Globus pallidus (tissue), 1 donor: ENCODE measurements at regions not wholly inside any gene's neighbourhood (a gene's known extent, or its start where the extent isn't known, plus 50 kb on each side); places are given as distances from the start of the nearest gene placed in this dataset.
A peak's percentile ranks its signal among the peaks of the same experiment; 100 is the strongest.

Experiments used
- DNase-seq: peaks from one replicate; pipeline ENCODE4 v3.0.0-alpha.2; 2015; ENCODE audit warnings: low spot score

DNA sequence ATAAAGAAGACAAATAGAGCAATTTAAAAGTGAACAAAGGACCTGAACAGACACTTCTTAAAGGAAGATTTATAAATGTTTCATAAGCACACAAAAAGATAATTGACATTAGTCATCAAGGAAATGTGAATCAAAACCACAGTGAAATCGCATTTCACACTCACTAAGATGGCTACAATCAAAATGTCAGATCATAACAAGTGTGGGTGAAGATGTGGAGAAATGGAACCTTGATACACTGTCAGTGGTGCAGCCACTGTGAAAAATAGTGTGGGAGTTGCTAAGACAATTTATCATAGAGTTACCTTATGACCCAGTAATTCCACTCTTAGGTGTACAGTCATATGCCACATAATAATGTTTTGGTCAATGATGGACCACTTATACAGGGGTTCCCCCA, 54.5 kb upstream of the HTR4 start:
- no peak for DNase-seq

DNA sequence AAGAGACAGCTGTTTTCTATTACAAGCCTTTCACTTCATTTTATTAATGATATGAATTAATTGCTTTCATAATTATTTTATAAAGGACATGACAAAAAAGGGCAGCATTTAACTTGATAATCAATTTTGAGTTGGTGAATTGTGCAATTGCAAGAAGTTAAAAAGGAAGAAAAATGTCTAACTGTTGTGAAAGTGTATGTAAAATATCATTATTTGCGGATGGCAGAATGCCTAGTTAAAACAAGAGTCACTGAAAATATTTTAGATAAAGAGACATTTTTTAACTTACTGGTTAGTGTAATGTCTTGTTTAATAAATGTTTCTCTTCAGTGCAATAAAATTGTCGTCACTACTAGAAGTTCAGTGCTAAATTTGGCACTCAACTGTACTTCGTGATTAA, 57.6 kb upstream of the HTR4 start:
- no peak for DNase-seq

DNA sequence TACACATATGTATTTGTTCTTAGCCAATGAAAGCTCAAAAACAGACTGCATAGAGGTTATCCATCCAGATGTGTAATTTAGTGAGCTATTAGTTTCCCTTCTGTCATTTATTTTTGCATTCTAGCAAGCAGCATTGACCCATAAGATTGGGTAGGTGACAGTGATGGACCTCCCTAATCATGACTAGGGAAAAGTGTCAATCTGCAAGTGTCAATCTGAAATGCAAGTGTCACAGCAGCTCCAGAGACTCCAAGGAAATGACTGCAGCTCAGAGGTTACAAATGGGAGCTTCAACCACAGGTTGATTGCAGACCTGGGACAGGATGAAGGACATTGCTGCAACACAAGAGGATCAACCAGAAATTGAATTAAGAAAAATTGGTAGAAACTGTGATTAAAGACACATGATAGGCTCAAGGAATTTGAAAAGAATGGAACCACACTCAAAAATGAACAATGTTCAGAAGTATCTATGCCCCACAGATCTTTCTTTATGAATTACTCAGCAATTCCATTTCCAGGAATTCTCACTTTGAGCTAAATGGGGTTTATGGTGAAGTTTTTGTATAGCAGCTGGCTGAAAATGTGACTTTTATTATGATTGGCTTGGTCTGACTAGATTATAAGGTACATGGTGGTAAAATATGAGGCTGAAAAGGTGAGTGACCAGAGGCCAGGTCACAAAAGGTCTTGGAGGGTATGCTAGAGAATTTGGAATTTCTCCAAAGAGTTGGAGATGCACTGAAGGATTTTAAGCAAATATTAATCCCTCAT, 59.6 kb upstream of the HTR4 start:
- no peak for DNase-seq

DNA sequence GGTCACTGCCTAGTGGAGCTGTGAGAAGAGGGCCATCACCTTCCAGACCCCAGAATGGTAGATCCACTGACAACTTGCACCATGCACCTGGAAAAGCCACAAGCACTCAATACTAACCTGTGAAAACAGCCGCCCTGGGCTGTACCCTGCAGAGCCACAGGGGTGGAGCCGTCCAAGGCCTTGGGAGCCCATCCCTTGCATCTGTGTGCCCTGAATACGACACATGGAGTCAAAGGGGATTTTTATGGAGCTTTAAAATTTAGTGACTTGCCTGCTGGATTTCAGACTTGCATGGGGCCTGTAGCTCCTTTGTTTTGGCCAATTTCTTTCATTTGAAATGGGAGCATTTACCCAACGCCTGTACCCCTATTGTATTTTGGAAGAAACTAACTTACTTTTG, 62.4 kb upstream of the HTR4 start:
- DNase-seq: no peak

- no peak for DNase-seq
Measured at GRCh38 chr5:148717668-148718067, 63.3 kb upstream of the HTR4 start.

DNA sequence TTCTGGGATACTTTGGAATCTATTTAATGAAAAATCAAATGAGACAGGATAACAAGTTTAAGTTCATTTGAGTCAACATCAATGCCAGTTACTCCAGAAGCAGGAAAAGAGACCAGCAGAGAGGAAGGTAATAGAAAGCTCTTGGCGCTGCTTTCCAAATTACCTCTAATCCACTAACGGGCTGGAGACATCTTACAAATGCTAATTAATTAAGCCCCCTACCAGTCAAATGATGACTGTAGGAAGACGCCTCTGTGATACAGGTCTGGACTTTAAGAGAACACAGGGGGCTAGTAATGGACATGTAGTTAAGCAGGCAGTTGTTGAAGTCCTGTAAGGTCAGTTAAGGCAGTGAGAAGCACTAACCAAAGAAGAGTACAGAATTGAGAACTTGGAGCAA, 65.3 kb upstream of the HTR4 start:
- DNase-seq: no peak

DNA sequence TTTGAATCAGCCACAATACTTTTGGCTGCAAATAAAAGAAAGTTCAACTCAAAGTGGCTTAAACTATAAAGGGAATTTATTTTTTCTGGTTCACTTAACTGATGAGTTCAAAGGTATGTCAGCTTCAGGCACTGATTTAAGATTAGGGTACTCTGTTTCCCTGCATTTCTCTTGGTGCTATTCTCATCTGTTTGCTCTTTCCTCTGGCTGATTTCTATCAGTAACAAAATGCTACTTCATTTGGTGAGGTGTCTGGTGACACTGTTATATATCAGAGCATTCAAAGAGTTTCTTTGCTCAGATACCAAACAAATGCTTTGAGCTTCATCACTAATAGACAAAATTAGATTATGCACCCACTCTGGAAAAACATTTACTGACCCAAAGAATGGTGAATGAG, 65.9 kb upstream of the HTR4 start:
- no peak for DNase-seq

GRCh38 chr5:148723143-148723542, 68.8 kb upstream of the HTR4 start:
- DNase-seq: no peak

GRCh38 chr5:148725675-148726074, 71.3 kb upstream of the HTR4 start:
- no peak for DNase-seq

GRCh38 chr5:148729182-148729581, 74.9 kb upstream of the HTR4 start:
- DNase-seq: no peak

DNA sequence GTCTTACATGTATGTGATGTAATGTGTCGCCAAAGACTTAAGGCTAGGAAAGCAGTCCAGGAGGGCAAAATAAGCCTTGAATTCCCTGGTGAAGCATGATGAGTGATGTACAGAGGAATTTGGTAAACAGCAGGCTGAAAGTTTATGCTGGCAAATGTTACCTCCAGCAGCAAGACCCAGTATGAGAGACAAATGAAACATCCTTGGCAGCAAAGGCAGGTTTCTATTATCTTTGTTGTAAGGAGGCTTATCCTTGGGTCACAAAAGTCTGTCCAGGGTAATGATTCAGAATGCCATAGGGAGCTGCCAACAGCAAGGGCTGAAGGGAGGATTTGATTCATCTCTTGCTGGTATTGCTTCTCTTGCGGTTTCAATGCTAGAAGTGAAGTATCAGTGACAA, 75.9 kb upstream of the HTR4 start:
- DNase-seq: no peak

- DNase-seq: peak; percentile 85
Measured at GRCh38 chr5:148730942-148731898, 76.9 kb upstream of the HTR4 start.

DNA sequence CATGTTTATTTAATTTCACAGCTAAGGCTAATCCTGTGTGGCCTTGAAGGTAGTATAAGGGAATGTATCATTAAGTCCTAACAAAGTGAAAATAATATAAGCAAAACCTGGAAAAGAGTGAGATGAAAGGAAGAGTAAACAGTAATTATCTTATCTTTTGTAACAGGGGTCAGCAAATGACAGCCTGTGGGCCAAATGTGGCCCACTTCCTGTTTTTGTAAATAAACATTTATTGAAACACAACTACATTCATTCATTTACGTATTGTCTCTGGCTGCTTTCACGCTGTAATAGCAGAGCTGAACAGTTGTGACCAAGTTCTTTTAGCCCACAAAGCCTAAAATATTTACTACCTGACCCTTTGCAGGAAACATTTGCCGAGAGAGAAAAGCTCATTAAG, 78.4 kb upstream of the HTR4 start:
- DNase-seq: no peak

GRCh38 chr5:148733601-148734438, 79.5 kb upstream of the HTR4 start:
- DNase-seq: peak; percentile 80

DNA sequence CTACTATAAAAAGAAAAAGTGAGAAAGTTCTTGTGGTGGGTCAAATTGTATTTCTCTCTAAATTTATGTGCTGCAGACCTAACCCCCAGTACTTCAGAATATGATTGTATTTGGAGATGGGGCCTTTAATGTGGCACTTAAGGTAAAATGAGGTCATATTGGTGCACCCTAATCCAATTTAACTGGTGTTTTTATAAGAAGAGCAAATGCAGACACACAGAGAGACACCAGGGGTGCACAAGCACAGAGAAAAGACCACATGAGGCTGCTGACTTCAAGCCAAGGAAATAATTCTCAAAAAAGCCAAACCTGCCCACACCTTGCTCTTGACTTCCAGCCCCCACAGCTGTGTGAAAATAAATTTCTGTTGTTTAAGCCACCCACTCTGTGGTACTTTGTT, 80.2 kb upstream of the HTR4 start:
- DNase-seq: no peak

- DNase-seq: no peak
Measured at GRCh38 chr5:148735301-148735835, 81.0 kb upstream of the HTR4 start.

DNA sequence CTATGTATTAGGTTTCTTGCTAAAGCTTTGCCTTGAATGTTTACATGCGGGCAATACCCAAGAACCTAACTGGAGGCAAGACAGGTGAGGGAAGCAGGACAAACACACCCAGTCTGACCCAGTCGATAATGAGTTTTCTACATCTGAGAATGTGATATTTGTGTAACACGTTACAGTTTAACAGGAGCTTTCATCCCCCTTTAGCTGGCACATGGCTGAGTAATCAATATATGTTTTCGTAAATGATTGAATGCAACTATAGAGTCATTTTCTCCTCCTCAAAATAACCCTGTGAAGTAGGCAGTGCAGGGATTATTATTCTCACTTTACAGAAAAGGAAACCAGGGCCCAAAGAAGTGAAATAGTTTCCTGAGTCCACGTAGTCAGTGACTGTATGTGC, 84.7 kb upstream of the HTR4 start:
- DNase-seq: no peak

GRCh38 chr5:148739524-148739923, 85.2 kb upstream of the HTR4 start:
- DNase-seq: no peak

DNA sequence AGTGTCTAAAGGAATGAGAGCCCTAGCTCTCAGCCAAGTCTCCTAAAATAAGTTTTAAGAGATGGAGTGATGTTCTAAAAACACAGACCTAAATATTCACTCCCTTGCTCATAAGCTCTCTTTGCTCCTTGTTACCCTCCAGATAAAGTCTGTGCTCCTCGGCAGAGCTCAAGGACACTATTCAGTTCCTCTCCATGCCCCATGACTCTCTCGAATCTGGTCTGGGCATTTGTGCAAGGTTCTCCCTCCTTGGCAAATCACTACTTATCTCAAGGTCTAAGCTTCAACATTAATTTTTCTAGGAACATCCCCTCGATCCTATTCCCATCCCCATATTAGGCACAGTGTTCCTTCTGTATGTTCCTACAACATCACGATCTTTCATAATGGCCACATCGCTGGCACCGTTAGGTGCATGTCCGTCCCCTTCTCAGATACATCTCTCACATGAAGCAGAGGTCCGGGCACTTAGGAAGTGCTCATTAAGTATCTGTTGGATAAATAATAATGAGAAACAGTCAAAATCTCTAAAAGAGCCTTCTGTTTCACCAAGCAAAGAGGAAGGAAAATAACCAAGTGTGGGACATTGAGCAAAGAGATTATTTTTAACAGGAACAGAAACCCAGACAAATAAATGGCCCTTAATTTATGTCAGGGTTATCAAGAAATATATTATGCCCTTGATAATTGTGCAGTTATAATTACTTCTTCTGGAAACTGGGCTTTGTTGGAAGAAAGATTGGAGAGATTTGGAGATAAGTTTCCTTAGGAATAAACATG, 85.9 kb upstream of the HTR4 start:
- no peak for DNase-seq

DNA sequence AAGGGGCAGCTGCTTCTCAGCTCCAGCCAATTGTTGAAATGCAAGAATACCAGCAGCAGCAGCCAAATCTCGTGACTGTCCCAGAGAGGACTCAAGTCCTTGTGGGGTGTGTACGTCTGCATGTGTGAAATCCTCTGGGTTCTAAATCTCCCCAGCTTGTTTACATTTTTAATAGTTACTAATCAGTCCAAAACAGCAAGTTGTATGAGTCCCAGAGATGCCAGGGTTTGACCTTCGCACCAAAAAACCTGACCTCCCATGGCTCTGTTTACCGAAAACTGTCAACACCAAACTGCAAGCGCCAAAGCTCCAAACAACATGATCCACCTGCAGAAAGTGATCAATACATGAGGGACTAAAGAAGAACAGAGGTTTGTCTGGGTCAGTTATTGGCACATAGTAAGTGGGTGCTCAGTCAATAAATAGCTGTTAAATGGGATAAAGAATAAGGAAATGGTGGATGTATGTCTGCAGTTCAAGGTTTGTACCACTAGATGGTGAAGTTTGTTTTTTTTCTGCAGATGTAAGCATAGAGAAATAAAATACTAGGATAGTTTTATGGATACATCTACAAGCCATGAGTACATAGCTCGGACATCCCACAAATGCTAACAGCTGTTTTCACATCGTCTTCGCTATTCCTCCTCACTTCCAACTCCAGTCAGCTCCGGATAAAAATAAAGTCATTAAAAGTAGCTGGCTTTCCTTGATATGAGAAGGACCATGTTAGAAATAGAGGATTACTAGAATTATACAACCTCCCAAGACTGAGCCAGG, 85.3 kb upstream of the ADRB2 start:
- DNase-seq: peak; percentile 53
